ENCODE measurements at regions not wholly inside any gene's neighbourhood (a gene's known extent, or its start where the extent isn't known, plus 50 kb on each side); places are given as distances from the start of the nearest gene placed in this dataset.

DNA sequence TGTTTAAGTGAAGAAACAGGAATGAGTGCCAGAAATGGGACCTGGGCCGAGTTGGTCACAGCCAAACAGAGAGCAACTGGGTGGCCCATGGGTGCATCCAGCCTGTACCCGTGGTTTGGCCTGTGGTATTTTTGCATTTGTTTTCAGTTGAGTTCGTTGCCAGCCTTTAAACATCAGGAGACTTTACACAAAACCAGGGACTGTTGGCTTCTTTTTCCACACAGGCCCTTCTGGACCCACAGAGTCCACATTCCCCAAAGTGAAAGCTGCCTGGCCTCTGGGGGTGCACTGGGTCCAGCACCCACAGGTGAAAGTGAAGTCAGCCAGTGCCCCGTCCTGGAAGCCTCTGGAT is 54.1 kb upstream of the TNS3 start:
- Histone ChIP-seq H3K9me3 (no peaks in the 10 kb centered on the region), H3K36me3 (no peaks in the 10 kb centered on the region), H3K4me1 (replicated peaks) (no peaks in the 10 kb centered on the region), H3K4me3 (no peak overlapping the region), H3K27me3 (replicated peaks; ENCODE audit: insufficient read depth) (no peaks in the 10 kb centered on the region), H3K27ac (peak overlapping the region; percentile 67 to 69)
- WGBS: 19% methylated on average over 4 of the region's 4 CpGs
- TF ChIP-seq POLR2AphosphoS5 (IDR thresholded peaks at IDR 0.05): no peak
- intact Hi-C loops (cut with DNase I): no loop called here
- no peak for DNase-seq (ENCODE audit: low spot score)

DNA sequence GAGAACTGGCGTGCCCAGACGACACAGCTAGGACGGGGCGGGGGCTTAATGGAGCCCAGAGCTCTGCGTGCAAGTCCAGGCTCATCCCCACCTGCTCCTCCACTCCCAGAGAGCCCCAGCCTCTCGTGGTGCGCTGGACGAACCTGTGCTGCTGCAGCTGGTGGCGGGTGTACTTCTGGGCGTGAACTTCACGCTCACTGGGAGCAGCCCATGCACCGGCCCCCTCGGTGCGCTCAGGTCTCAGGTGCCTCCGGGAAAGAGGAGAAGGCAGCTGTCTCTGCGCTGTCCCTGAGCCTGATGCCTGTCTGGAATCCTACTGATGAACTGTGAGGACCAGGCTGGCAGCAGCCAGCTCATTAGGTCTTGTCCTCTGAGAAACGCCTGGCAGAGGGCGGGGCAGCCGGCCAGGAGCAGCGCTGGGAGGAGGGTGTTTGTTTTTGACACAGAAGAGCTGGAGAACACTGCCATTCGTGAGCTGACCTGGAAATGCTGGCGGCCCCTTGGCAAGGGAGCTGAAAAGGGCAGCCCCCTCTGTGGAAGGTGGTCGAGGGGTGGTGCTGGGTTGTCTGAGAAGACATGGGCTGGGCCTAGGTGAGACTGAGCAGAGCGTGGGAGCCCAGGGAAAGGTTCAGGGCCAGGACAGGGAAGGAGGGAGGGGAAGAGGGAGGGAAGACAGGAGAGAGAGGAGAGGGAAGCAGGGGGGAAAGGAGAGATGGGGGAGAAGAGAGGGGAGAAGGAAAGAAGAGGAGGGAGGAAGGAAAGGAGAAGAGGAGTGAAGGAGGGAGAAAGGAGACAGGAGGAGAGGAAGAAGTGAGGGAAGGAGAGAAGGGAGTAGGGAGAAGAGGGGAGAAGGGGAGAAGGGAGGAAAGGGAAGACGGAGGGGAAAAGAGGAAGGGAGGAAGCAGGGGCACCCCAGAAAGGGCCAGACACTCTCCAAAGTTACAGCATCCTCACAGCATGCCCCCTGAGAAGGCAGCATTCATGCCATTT is 53.5 kb upstream of the TNS3 start:
- Histone ChIP-seq H3K4me1 (replicated peaks) (no peaks in the 10 kb centered on the region), H3K36me3 (no peaks in the 10 kb centered on the region), H3K27ac (peak overlapping the region; percentile 67 to 69), H3K27me3 (replicated peaks; ENCODE audit: insufficient read depth) (no peaks in the 10 kb centered on the region), H3K4me3 (peak overlapping the region in 1 of 2 donors; percentile 12), H3K9me3 (no peaks in the 10 kb centered on the region)
- DNase-seq (ENCODE audit: low spot score): peak; percentile 79
- intact Hi-C loops (cut with DNase I): no loop called here
- TF ChIP-seq POLR2AphosphoS5 (IDR thresholded peaks at IDR 0.05) (peak; percentile 69), POLR2A (IDR thresholded peaks at IDR 0.05) (peak; percentile 45)
- TF ChIP-seq, protein P1, sequence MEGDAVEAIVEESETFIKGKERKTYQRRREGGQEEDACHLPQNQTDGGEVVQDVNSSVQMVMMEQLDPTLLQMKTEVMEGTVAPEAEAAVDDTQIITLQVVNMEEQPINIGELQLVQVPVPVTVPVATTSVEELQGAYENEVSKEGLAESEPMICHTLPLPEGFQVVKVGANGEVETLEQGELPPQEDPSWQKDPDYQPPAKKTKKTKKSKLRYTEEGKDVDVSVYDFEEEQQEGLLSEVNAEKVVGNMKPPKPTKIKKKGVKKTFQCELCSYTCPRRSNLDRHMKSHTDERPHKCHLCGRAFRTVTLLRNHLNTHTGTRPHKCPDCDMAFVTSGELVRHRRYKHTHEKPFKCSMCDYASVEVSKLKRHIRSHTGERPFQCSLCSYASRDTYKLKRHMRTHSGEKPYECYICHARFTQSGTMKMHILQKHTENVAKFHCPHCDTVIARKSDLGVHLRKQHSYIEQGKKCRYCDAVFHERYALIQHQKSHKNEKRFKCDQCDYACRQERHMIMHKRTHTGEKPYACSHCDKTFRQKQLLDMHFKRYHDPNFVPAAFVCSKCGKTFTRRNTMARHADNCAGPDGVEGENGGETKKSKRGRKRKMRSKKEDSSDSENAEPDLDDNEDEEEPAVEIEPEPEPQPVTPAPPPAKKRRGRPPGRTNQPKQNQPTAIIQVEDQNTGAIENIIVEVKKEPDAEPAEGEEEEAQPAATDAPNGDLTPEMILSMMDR (IDR thresholded peaks at IDR 0.05): no peak
- WGBS: 35% methylated on average over 24 of the region's 25 CpGs

DNA sequence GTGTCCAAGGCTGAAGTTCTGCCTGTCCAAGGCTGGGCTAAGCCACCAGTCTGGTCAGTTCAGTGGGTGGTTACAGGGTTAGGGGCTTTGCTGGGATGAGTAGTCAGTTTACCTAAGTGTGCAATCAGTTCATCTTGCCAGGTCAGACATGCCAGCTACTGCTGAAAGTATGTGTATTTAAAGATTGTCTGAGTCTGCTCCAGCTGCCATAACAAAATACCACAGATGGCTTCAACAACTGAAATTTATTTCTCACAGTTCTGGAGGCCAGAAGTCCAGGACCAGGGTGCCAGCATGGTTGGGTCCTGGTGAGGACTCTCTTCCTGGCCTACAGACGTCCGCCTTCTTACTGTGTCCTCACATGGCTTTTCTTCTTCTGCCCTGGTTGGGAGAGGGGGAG is 52.4 kb upstream of the TNS3 start:
- H3K27me3 ChIP-seq (replicated peaks; ENCODE audit: insufficient read depth): no peaks in the 10 kb centered on the region
- DNase-seq (ENCODE audit: low spot score): no peak
- intact Hi-C loops (cut with DNase I): no loop called here
- 75% methylated on average over 2 of the region's 2 CpGs for WGBS
- no peaks in the 10 kb centered on the region for H3K9me3 ChIP-seq
- no peaks in the 10 kb centered on the region for H3K4me1 ChIP-seq (replicated peaks)
- no peak overlapping the region for H3K4me3 ChIP-seq
- H3K36me3 ChIP-seq: no peaks in the 10 kb centered on the region
- no peak for TF ChIP-seq POLR2AphosphoS5 (IDR thresholded peaks at IDR 0.05)
- no peak for TF ChIP-seq POLR2A (IDR thresholded peaks at IDR 0.05)
- TF ChIP-seq, protein P1 (IDR thresholded peaks at IDR 0.05): no peak
- no peak overlapping the region for H3K27ac ChIP-seq

DNA sequence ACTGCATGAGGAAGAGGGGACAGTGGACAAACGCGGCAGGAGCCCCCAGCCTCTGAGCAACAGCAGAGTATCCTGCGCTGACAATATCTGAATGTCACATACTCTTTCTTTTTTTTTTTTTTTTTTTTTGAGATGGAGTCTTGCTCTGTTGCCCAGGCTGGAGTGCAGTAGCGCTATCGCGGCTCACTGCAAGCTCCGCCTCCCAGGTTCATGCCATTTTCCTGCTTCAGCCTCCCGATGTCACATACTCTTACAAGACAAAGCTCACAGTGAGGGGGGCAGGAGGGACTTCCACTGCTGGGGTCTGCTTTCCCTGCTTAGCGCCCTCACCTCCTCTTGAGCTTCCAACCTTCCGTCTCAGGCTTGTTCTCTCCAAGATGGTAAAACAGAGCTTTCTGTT is 51.2 kb upstream of the TNS3 start:
- intact Hi-C loops (cut with DNase I): no loop called here
- Histone ChIP-seq H3K36me3 (no peaks in the 10 kb centered on the region), H3K27me3 (replicated peaks; ENCODE audit: insufficient read depth) (no peaks in the 10 kb centered on the region), H3K27ac (no peak overlapping the region), H3K9me3 (no peaks in the 10 kb centered on the region), H3K4me1 (replicated peaks) (no peaks in the 10 kb centered on the region), H3K4me3 (no peak overlapping the region)
- TF ChIP-seq, protein P1 (IDR thresholded peaks at IDR 0.05): no peak
- TF ChIP-seq POLR2AphosphoS5 (IDR thresholded peaks at IDR 0.05) (no peak), POLR2A (IDR thresholded peaks at IDR 0.05) (no peak)
- no peak for DNase-seq (ENCODE audit: low spot score)
- 97% methylated on average over 10 of the region's 10 CpGs for WGBS
